CD4-positive, alpha-beta T cell (primary cell): ENCODE measurements at regions not wholly inside any gene's neighbourhood (a gene's known extent, or its start where the extent isn't known, plus 50 kb on each side); places are given as distances from the start of the nearest gene placed in this dataset.

ENCODE experiments used
- ATAC-seq: fragments of 200-7000 bp; cut with Tn5 transposase; one replicate; pipeline ENCODE4 v1.10.0; 2022; ENCODE audit warnings: mild to moderate bottlenecking; ENCODE audit not compliant: poor library complexity
- CTCF ChIA-PET: fragments of 350-600 bp; sonication (Branson Sonifier 250); formaldehyde crosslinking; loops from one replicate; lab custom pipeline; 2021; ENCODE audit warnings: antibody characterized with exemption, inconsistent platforms; lab: Charles Lee
- POLR2A ChIA-PET: fragments of 350-600 bp; sonication (Branson Sonifier 250); formaldehyde crosslinking; loops from one replicate; lab custom pipeline; 2021; ENCODE audit warnings: antibody characterized with exemption, inconsistent platforms; lab: Charles Lee
- DNase-seq, 14 experiments: peaks; one replicate each; pipeline ENCODE4 v3.0.0-alpha.2; 2013 to 2020; ENCODE audit warnings: mixed read lengths in 2 of 14
- H3K27ac ChIP-seq, 2 donors: one replicate each; pipeline versions ENCODE4 v1.5.1 to v1.7.0; 2013; ENCODE audit warnings: low read length in 2 of 2, low read depth in 1 of 2, mild to moderate bottlenecking in 1 of 2
- H3K27me3 ChIP-seq, 2 experiments: 1 replicate in 1 of 2; 2 replicates in 1 of 2; pipeline versions ENCODE4 v1.6.1 to v1.7.0; 2013; ENCODE audit warnings: low read length in 2 of 2, control low read depth in 1 of 2, mild to moderate bottlenecking in 1 of 2, moderate library complexity in 1 of 2; ENCODE audit not compliant: insufficient read depth in 2 of 2, control insufficient read depth in 1 of 2
- H3K36me3 ChIP-seq: one replicate; pipeline ENCODE4 v1.6.1; 2013; ENCODE audit warnings: low read length, control low read depth; ENCODE audit not compliant: insufficient read depth
- H3K4me1 ChIP-seq: one replicate; pipeline ENCODE4 v1.6.1; 2013; ENCODE audit warnings: low read length, control low read depth; ENCODE audit not compliant: insufficient read depth
- H3K4me3 ChIP-seq: one replicate; pipeline ENCODE4 v1.5.1; 2013; ENCODE audit warnings: mild to moderate bottlenecking, low read length, moderate library complexity
- H3K9me3 ChIP-seq, 2 experiments: 1 replicate in 1 of 2; 2 replicates in 1 of 2; pipeline versions ENCODE4 v1.6.1 to v1.7.0; 2013; ENCODE audit warnings: low read length in 2 of 2, mild to moderate bottlenecking in 2 of 2, control low read depth in 1 of 2, moderate library complexity in 1 of 2; ENCODE audit not compliant: control insufficient read depth in 1 of 2, insufficient read depth in 1 of 2
- H3K27ac Mint-ChIP-seq: one replicate; pipeline ENCODE4 v1.8.0; 2020; ENCODE audit warnings: mixed read lengths
- H3K27me3 Mint-ChIP-seq: one replicate; pipeline ENCODE4 v1.8.0; 2021; ENCODE audit warnings: mixed read lengths
- H3K36me3 Mint-ChIP-seq: one replicate; pipeline ENCODE4 v1.8.0; 2021; ENCODE audit warnings: low read depth, mixed read lengths
- H3K4me1 Mint-ChIP-seq: one replicate; pipeline ENCODE4 v1.8.0; 2021; ENCODE audit warnings: low read depth, mixed read lengths
- H3K4me3 Mint-ChIP-seq: one replicate; pipeline ENCODE4 v1.8.0; 2020; ENCODE audit warnings: mild to moderate bottlenecking, mixed read lengths
- H3K9me3 Mint-ChIP-seq: one replicate; pipeline ENCODE4 v1.8.0; 2020; ENCODE audit warnings: mixed read lengths
- CTCF ChIP-seq: fragments of 200-600 bp; IDR thresholded peaks from one replicate; pipeline ENCODE4 v1.8.0; 2022; ENCODE audit warnings: antibody characterized with exemption, mild to moderate bottlenecking
- intact Hi-C, 2 experiments: fragments of 100-400 bp; cut with DNase I in 1 of 2; cut with micrococcal nuclease in 1 of 2; formaldehyde crosslinking; loops; one replicate each; pipeline versions ENCODE4 v1.15.1 to v1.9.0; 2023 to 2025; cut with DNase I, micrococcal nuclease

GRCh38 chr6:12472601-12473038 is 182.5 kb downstream of the EDN1 start:
- H3K36me3 Mint-ChIP-seq = no peaks in the 10 kb centered on the region
- no peaks in the 10 kb centered on the region for H3K9me3 ChIP-seq
- intact Hi-C loops = no loop called here
- H3K9me3 Mint-ChIP-seq = no peaks in the 10 kb centered on the region
- no peak overlapping the region for H3K4me3 ChIP-seq
- ATAC-seq (no peak), DNase-seq (no peak)
- no peaks in the 10 kb centered on the region for H3K4me1 ChIP-seq
- POLR2A ChIA-PET = no interaction called here
- no peaks in the 10 kb centered on the region for H3K27me3 ChIP-seq
- H3K27ac ChIP-seq = no peak overlapping the region
- H3K4me1 Mint-ChIP-seq = no peaks in the 10 kb centered on the region
- TF ChIP-seq CTCF = no peak
- no peak overlapping the region for H3K4me3 Mint-ChIP-seq
- peaks cover 15% of the 10 kb centered on the region for H3K27me3 Mint-ChIP-seq
- CTCF ChIA-PET = no interaction called here
- H3K27ac Mint-ChIP-seq = no peak overlapping the region
- no peaks in the 10 kb centered on the region for H3K36me3 ChIP-seq

- Histone ChIP-seq H3K36me3 (no peaks in the 10 kb centered on the region), H3K4me3 (no peak overlapping the region), H3K27ac (no peak overlapping the region), H3K9me3 (no peaks in the 10 kb centered on the region), H3K27me3 (no peaks in the 10 kb centered on the region), H3K4me1 (no peaks in the 10 kb centered on the region)
- DNase-seq = no peak
- CTCF ChIA-PET = no interaction called here
- no peaks in the 10 kb centered on the region for H3K9me3 Mint-ChIP-seq
- no peak for ATAC-seq
- no peaks in the 10 kb centered on the region for H3K36me3 Mint-ChIP-seq
- POLR2A ChIA-PET = no interaction called here
- TF ChIP-seq CTCF = no peak
- no peak overlapping the region for H3K4me3 Mint-ChIP-seq
- peaks cover 15% of the 10 kb centered on the region for H3K27me3 Mint-ChIP-seq
- H3K27ac Mint-ChIP-seq = no peak overlapping the region
- no peaks in the 10 kb centered on the region for H3K4me1 Mint-ChIP-seq
- intact Hi-C loops = no loop called here
These were observed 183.3 kb downstream of the EDN1 start for GRCh38 chr6:12473494-12473893.

DNA sequence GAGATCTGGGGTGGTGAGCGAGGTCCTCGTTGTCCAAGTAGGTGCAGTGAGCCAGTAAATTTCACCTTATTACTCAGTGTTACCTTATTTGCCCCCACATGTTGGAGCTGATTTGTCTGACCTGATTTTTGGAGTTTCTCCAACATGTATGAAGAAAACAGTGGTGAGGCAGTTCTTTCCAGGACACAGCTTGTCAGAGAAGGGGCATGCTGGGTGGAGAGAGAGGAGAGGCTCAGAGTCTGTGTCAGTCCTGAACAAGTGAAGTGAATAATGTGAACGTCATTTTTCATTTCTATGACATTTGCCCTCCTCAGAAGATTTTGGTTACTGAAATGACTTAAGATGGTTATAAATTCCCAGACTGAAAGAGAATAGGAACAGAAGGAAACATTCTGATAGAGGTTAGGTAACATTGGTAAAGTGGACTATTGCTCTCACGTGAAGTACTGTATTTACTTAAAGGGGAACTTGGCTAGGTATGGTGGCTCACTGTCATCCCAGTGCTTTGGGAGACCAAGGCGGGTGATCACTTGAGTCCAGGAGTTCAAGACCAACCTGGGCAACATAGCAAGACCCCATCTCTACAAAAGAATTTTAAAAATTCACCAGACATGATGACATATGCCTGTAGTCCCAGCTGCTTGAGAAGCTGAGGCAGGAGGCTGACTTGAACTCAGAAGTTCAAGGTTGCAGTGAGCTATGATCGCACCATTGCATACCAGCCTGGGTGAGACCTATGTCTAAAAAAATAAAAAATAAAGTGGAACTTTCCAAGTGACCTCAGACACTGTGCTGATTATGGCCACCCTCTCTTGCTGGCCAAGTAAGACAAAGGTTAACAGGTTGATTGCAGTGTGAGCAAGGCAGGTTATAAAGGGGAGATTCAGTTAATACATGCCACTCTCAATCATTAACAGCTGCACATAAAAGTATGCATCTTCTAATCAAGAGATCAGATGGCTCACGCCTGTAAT is 184.3 kb downstream of the EDN1 start:
- Mint-ChIP-seq H3K27me3 (peaks cover 15% of the 10 kb centered on the region), H3K27ac (no peak overlapping the region), H3K9me3 (no peaks in the 10 kb centered on the region), H3K4me3 (no peak overlapping the region), H3K36me3 (no peaks in the 10 kb centered on the region), H3K4me1 (no peaks in the 10 kb centered on the region)
- TF ChIP-seq CTCF = no peak
- Histone ChIP-seq H3K36me3 (no peaks in the 10 kb centered on the region), H3K4me1 (no peaks in the 10 kb centered on the region), H3K4me3 (no peak overlapping the region), H3K27ac (no peak overlapping the region), H3K9me3 (no peaks in the 10 kb centered on the region), H3K27me3 (no peaks in the 10 kb centered on the region)
- intact Hi-C loops = no loop called here
- ATAC-seq = no peak
- no peak for DNase-seq
- ChIA-PET CTCF (no interaction called here), POLR2A (no interaction called here)
